ENCODE measurements at regions not wholly inside any gene's neighbourhood (a gene's known extent, or its start where the extent isn't known, plus 50 kb on each side); places are given as distances from the start of the nearest gene placed in this dataset.

GRCh38 chr3:26375843-26376530 is 246.6 kb upstream of the LRRC3B start:
- no peak overlapping the region for H3K4me3 ChIP-seq (ENCODE audit: low read depth, low read length)
- DNase-seq = no peak
- H3K9me3 ChIP-seq = no peaks in the 10 kb centered on the region
- H3K36me3 ChIP-seq = no peaks in the 10 kb centered on the region
- H3K4me1 ChIP-seq = no peaks in the 10 kb centered on the region
- no peak for TF ChIP-seq CTCF (IDR thresholded peaks at IDR 0.05; ENCODE audit: low read depth, low read length)
- H3K27me3 ChIP-seq = no peaks in the 10 kb centered on the region

- DNase-seq = no peak
- Histone ChIP-seq H3K4me1 (no peaks in the 10 kb centered on the region), H3K36me3 (no peaks in the 10 kb centered on the region), H3K4me3 (ENCODE audit: low read depth, low read length) (no peak overlapping the region), H3K27me3 (no peaks in the 10 kb centered on the region), H3K9me3 (no peaks in the 10 kb centered on the region)
- no peak for TF ChIP-seq CTCF (IDR thresholded peaks at IDR 0.05; ENCODE audit: low read depth, low read length)
Measured at GRCh38 chr3:26381411-26381810, 241.2 kb upstream of the LRRC3B start.

- Histone ChIP-seq H3K9me3 (no peaks in the 10 kb centered on the region), H3K27me3 (no peaks in the 10 kb centered on the region), H3K4me3 (ENCODE audit: low read depth, low read length) (no peak overlapping the region), H3K4me1 (no peaks in the 10 kb centered on the region), H3K36me3 (no peaks in the 10 kb centered on the region)
- no peak for TF ChIP-seq CTCF (IDR thresholded peaks at IDR 0.05; ENCODE audit: low read depth, low read length)
- no peak for DNase-seq
Measured at GRCh38 chr3:26406636-26407035, 215.9 kb upstream of the LRRC3B start.

GRCh38 chr3:26418553-26418952 is 204.0 kb upstream of the LRRC3B start:
- H3K36me3 ChIP-seq = no peaks in the 10 kb centered on the region
- H3K4me1 ChIP-seq = no peaks in the 10 kb centered on the region
- no peak for DNase-seq
- TF ChIP-seq CTCF (IDR thresholded peaks at IDR 0.05; ENCODE audit: low read depth, low read length) = no peak
- H3K9me3 ChIP-seq = no peaks in the 10 kb centered on the region
- no peak overlapping the region for H3K4me3 ChIP-seq (ENCODE audit: low read depth, low read length)
- H3K27me3 ChIP-seq = no peaks in the 10 kb centered on the region

- Histone ChIP-seq H3K36me3 (no peaks in the 10 kb centered on the region), H3K4me1 (no peaks in the 10 kb centered on the region), H3K4me3 (ENCODE audit: low read depth, low read length) (no peak overlapping the region), H3K9me3 (no peaks in the 10 kb centered on the region), H3K27me3 (no peaks in the 10 kb centered on the region)
- no peak for DNase-seq
- no peak for TF ChIP-seq CTCF (IDR thresholded peaks at IDR 0.05; ENCODE audit: low read depth, low read length)
Measured at GRCh38 chr3:26422415-26422814, 200.2 kb upstream of the LRRC3B start.

GRCh38 chr3:26425076-26425475 is 197.5 kb upstream of the LRRC3B start:
- H3K27me3 ChIP-seq = no peaks in the 10 kb centered on the region
- TF ChIP-seq CTCF (IDR thresholded peaks at IDR 0.05; ENCODE audit: low read depth, low read length) = no peak
- no peak for DNase-seq
- no peaks in the 10 kb centered on the region for H3K4me1 ChIP-seq
- no peaks in the 10 kb centered on the region for H3K36me3 ChIP-seq
- no peak overlapping the region for H3K4me3 ChIP-seq (ENCODE audit: low read depth, low read length)
- H3K9me3 ChIP-seq = no peaks in the 10 kb centered on the region

All from BE2C (cell line).